GM18502 (cell line): ENCODE measurements at regions not wholly inside any gene's neighbourhood (a gene's known extent, or its start where the extent isn't known, plus 50 kb on each side); places are given as distances from the start of the nearest gene placed in this dataset.
"Not testable (repeated sequence)": the region's sequence is repeated elsewhere in the genome, so short reads cannot be mapped to it uniquely, and the experiment has no call there.

Experiments used
- ATAC-seq: cut with Tn5 transposase; IDR thresholded peaks from one replicate; pipeline ENCODE4 v1.9.1; 2021; ENCODE audit warnings: mild to moderate bottlenecking; ENCODE audit not compliant: unreplicated experiment, poor library complexity

GRCh38 chr7:93663561-93664299 is 89.2 kb upstream of the CALCR start:
- no peak for ATAC-seq

DNA sequence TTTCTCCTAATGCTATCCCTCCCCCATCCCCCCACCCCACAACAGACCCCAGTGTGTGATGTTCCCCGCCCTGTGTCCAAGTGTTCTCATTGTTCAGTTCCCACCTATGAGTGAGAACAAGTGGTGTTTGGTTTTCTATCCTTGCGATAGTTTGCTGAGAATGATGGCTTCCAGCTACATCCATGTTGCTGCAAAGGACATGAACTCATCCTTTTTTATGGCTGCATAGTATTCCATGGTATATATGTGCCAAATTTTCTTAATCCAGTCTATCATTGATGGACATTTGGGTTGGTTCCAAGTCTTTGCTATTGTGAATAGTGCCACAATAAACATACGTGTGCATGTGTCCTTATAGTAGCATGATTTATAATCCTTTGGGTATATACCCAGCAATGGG is 83.6 kb upstream of the CALCR start:
- ATAC-seq: not testable (repeated sequence)

DNA sequence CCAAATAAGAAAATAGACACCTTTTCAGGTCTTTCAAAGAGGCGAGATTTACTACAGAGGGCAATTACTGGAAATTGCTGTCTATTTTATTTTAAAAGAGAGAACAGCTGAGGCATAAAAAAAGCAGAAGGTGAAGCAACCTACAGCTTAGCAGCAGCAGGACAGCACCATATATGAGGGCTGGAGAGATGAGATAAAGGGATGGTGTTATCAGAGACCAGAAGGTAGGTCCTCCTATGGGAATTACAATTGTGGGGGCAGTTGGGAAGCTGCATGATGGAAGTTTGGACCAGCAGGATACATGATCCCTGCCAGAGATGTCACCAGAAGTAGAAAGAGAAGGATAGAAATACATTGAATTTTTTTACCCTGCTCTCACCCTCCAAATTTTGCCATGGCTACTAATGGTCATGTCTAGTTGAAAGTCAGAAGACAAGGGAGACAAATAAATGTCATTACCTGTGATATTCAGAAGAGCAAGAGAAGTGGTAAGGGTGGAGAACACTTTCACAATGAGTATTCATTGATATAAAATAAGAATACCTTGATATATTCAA is 77.2 kb upstream of the CALCR start:
- ATAC-seq: no peak

- ATAC-seq: no peak
Observed at GRCh38 chr7:93646538-93646937, 72.0 kb upstream of the CALCR start.

GRCh38 chr7:93636276-93636675 is 61.8 kb upstream of the CALCR start:
- ATAC-seq: no peak

- ATAC-seq: no peak
Observed at GRCh38 chr7:93632371-93632770, 57.8 kb upstream of the CALCR start.

DNA sequence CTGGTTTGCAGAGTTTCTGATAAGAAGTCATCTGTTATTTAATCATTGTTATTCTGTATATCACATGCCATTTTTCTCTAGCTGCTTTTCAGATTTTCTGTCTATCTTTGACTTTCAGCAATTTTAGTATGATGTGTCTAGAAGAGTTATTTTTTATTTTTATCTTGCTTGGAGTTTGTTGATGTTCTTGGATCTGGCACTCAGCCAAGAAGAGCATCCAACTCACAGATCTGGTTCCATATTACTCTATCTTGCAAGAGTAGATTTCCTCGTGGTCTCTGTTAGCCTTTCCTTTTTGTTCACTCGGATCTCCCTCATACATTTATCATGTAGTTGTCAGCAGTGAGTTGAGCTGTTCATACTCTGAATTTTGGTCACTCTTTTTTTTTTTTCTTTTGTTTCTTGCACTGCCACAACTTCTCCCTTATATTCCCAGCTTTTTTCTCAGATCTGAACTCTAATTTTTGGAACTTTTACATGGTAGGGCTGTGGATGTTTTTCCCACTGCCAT is 54.8 kb upstream of the CALCR start:
- ATAC-seq: no peak

DNA sequence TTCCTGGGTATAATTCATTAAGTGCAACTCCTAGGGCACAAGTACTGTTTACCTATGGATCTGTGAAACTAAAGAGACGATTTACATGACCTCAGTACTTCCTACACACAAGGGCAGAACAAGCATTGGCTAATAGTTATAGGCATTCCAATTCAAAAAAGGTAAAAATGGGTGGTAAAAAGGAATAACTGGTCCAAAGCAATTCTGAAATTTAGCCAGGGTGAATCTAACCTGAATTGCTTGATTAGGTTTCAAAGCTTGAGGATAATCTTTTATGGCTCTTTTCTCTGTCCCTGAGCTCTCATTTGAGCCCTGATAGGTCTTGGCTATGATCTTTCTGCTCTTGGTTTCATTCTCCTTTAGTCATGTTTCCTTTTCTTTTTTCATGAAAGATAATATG is 52.3 kb upstream of the CALCR start:
- ATAC-seq: no peak
